ENCODE measurements at regions not wholly inside any gene's neighbourhood (a gene's known extent, or its start where the extent isn't known, plus 50 kb on each side); places are given as distances from the start of the nearest gene placed in this dataset.

DNA sequence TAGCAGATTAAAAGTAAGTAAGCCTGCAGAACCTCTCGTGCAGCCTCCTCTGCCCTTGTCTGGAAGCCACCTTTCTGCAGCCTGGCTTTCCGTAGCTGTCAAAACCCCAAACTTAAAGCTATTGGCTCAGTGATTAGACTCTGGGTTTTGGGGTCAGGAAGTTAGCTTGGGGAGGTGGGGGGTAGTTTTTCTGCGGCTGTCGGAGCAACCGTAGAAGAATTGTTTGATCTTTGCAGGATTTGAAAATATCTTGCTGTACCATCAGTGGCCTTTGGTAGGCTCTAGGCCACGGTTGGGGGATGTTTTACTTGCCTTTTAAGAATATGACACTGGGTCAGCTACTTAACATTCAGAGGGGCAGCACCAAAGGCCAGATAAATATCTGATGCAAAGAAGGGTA, 88.4 kb upstream of the RASGRP1 start:
- TF ChIP-seq, protein P1, sequence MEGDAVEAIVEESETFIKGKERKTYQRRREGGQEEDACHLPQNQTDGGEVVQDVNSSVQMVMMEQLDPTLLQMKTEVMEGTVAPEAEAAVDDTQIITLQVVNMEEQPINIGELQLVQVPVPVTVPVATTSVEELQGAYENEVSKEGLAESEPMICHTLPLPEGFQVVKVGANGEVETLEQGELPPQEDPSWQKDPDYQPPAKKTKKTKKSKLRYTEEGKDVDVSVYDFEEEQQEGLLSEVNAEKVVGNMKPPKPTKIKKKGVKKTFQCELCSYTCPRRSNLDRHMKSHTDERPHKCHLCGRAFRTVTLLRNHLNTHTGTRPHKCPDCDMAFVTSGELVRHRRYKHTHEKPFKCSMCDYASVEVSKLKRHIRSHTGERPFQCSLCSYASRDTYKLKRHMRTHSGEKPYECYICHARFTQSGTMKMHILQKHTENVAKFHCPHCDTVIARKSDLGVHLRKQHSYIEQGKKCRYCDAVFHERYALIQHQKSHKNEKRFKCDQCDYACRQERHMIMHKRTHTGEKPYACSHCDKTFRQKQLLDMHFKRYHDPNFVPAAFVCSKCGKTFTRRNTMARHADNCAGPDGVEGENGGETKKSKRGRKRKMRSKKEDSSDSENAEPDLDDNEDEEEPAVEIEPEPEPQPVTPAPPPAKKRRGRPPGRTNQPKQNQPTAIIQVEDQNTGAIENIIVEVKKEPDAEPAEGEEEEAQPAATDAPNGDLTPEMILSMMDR (IDR thresholded peaks at IDR 0.05; ENCODE audit: extremely low read depth in 1 of 2, insufficient read depth in 1 of 2, low read depth in 1 of 2, low read length in 2 of 2), result no peak
- TF ChIP-seq, protein P2, sequence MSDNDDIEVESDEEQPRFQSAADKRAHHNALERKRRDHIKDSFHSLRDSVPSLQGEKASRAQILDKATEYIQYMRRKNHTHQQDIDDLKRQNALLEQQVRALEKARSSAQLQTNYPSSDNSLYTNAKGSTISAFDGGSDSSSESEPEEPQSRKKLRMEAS (IDR thresholded peaks at IDR 0.05; ENCODE audit: insufficient read depth, insufficient read length), result no peak
- TF ChIP-seq JUN (IDR thresholded peaks at IDR 0.05; ENCODE audit: borderline replicate concordance, insufficient read depth, insufficient read length, low read depth) (no peak), POLR2A (IDR thresholded peaks at IDR 0.05; ENCODE audit: low read depth, low read length) (no peak), EZH2 (IDR thresholded peaks at IDR 0.05; ENCODE audit: borderline replicate concordance, low read depth, low read length, severe bottlenecking) (no peak), POLR2AphosphoS5 (IDR thresholded peaks at IDR 0.05; ENCODE audit: insufficient read depth, low read depth, low read length) (no peak)

Measured in endothelial cell of umbilical vein (primary cell).